HG02678 (cell line): ENCODE measurements at regions not wholly inside any gene's neighbourhood (a gene's known extent, or its start where the extent isn't known, plus 50 kb on each side); places are given as distances from the start of the nearest gene placed in this dataset.
"Not testable (repeated sequence)": the region's sequence is repeated elsewhere in the genome, so short reads cannot be mapped to it uniquely, and the experiment has no call there.

Source experiments
- ATAC-seq: cut with Tn5 transposase; IDR thresholded peaks from one replicate; pipeline ENCODE4 v1.9.1; 2021; ENCODE audit warnings: mild to moderate bottlenecking, moderate library complexity; ENCODE audit not compliant: unreplicated experiment

DNA sequence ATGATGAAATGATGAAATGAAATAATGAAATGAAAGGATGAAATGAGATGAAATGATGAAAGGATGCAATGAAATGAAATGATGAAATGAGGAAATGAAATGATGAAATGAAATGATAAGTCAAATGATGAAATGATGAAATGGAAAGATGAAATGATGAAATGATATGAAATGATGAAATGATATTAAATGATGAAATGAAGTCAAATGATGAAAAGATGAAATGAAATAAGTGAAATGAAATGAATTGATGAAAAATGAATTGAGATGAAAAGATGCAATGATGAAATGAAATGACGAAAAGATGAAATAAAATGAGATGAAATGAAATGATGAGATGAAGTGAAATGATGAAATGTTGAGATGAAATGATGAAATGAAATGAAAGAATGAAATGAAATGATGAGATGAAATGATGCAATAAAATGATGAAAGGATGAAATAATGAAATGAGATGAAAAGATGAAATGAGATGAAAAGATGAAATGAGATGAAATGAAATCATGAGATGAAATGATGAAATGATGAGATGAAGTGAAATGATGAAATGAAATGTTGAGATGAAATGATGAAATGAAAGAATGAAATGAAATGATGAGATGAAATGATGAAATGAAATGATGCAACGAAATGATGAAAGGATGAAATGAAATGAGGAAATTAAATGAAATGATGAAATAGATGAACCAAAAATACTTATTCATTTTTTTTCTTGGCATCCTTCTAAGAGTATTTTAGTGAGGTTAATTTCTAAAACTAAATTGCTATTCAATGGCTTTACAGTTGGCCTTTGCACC, 139.8 kb upstream of the ERV3-1 start:
- ATAC-seq = not testable (repeated sequence)

- not testable (repeated sequence) for ATAC-seq
Measured at GRCh38 chr7:65145710-65146109, 139.2 kb upstream of the ERV3-1 start.

DNA sequence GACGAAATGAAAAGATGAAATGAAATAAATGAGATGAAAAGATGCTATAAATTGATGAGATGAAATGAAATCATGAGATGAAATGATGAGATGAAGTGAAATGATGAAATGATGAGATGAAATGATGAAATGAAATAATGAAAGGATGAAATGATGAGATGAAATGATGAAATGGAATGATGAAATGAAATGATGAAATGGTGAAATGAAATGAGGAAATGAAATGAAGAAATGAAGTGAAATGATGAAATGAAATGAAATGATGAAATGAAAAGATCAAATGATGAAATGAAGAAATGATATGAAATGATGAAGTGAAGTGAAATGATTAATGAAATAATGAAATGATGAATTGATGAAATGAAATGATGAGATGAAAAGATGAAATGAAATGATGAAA, 138.5 kb upstream of the ERV3-1 start:
- not testable (repeated sequence) for ATAC-seq

- not testable (repeated sequence) for ATAC-seq
Measured at GRCh38 chr7:65144557-65144956, 138.1 kb upstream of the ERV3-1 start.

DNA sequence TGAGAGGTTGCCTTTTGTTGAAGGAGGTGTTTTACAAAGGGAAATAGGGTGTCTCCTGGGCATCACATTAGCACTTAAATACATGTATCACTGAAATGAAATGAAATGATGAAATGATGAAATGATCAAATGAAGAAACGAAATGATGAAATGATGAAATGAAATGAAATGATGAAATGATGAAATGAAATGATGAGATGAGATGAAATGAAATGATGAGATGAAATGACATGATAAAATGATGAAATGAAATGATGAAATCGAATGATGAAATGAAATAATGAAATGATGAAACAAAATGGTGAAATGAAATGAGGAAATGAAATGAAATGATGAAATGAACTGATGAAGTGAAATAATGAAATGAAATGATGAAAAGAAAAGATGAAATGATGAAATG, 137.6 kb upstream of the ERV3-1 start:
- not testable (repeated sequence) for ATAC-seq

DNA sequence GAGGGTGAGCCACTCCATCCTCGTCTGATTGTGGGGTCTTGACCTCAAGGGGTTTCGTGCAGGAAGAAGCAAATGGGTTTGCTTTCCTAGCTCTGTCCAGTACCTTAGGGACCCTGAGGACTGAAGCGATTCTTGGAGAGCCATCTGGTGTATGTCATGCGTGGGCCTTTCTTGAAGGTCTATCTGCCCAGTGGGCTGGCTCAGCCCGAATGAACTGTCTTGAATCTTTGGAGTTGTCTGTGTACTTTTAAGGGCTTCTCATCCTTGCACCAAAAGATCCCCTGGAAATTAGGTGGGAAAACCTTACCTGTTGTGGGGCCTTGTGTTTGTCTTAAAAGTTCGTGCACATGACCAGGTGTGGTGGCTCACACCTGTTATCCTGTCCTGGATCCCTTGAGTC, 135.4 kb upstream of the ERV3-1 start:
- not testable (repeated sequence) for ATAC-seq

- not testable (repeated sequence) for ATAC-seq
Measured at GRCh38 chr7:65141405-65141778, 134.9 kb upstream of the ERV3-1 start.

DNA sequence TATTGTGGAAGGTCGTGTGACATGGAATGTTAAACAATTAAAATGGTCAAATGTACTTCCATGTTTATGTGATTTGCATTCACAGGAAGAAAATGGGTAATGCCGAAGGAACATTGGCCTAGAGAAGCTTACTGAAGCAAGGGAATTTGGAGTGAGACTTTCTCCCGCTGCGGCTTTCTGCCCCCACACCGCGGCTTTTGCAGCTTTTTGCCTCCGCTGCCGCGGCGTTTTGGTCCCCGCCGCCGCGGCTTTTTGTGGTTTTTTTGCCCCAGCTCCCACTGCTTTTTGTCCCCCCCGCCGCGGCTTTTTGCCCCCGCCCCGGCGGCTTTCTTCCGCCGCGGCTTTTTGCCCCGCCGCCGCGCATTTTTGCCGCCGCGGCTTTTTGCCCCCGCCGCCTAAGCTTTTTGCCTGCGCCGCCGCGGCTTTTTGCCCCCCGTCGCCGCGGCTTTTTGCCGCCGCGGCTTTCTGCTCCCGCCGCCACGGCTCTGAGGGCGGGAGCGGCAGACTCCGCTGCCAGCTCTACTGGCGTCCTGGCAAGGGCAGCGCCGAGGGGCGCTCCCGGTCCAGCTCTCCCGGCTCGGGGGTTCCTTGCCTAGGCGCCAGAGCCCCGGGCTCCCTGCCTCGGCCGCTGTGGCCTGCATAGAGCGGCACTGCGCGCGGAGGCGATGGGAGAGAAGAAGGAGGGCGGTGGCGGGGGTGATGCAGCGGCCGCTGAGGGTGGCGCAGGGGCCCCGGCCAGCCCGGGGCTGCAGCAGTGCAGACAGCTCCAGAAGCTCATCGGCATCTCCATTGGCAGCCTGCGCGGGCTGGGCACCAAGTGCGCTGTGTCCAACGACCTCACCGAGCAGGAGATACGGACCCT, 134.3 kb upstream of the ERV3-1 start:
- ATAC-seq = not testable (repeated sequence)

GRCh38 chr7:65136850-65137249, 130.4 kb upstream of the ERV3-1 start:
- not testable (repeated sequence) for ATAC-seq

DNA sequence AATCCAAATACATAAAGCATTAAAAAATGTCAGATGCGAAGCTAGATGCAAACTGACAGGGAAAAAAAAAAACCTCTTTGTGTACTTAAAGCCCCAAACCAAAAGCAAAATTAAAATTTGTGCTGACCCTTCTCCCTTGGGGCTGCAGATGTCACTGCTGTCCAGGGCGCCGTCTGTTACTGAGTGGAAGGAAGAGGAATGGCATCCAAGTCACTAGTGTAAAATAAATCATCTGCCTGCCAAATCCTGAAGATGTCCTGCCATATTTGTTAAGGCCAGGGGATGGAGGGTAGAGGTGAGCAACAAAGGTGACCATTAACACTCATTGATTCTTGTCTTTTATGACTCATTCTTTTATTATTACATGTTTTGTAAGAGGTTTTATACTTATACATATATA, 126.6 kb upstream of the ERV3-1 start:
- not testable (repeated sequence) for ATAC-seq

GRCh38 chr7:65132256-65132655, 125.8 kb upstream of the ERV3-1 start:
- not testable (repeated sequence) for ATAC-seq

DNA sequence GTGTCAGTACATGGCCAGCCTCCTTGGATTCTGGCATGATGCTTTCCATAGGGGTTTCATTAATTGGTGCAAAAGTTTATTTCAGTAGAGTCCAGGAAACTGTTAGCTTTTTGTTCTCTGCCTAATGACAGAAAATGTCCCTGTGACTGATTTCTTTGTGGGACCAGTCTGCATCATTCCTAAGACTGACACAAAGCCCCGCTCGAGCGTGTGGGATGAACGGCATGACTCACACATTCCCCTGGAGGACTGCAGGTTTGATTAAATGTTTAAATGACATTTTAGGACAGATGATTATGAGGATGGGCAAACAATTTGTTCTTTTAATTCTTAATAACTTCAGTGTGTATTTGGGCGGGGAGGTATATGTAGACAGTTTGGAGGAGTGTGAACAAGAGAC, 120.9 kb upstream of the ERV3-1 start:
- ATAC-seq = not testable (repeated sequence)

- not testable (repeated sequence) for ATAC-seq
Measured at GRCh38 chr7:65124600-65124999, 118.1 kb upstream of the ERV3-1 start.

DNA sequence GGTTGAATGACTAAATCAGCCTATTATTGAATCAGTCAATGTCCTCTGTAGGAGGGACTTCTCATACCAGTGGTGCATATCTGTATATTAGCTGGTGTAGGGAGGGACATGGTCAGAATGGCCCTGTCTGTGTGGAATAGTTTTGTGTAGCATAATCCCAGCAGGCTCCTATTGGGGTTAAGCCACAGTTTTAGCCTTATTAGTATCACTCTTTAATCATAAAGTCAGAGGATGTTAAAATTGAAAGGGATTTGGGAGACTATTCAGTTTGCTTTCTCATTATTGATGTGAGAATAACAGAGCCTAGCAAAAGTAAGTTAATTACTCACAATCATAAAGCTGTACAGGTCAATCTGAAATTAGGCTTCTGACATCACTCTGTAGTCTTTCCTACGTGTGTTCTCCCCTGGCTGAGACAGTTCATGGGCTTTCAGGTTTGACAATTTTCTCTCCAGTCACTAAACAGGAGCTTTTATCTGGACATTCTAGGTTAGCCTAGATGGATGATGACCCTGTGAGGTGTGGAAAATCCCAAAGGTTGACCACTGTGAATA, 99.2 kb upstream of the ERV3-1 start:
- not testable (repeated sequence) for ATAC-seq

DNA sequence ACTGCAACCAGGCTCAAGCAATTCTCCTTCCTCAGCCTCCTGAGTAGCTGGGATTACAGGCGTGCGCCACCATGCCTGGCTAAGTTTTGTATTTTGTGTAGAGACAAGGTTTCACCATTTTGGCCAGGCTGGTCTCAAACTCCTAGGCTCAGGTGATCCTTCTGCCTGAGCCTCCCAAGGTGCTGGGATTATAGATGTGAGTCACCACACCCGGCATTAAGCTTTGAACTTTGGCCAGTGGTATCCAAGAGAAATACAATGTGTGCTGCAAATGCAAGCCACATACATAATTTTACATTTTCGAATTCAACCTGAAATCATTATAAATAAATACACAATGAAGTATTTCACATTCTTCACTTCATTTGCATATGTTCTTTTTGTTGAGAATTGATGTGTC, 94.0 kb upstream of the ERV3-1 start:
- ATAC-seq = not testable (repeated sequence)

GRCh38 chr7:65081669-65082055, 75.2 kb upstream of the ERV3-1 start:
- not testable (repeated sequence) for ATAC-seq

GRCh38 chr7:65080799-65081668, 74.5 kb upstream of the ERV3-1 start:
- peak; percentile 100 for ATAC-seq

DNA sequence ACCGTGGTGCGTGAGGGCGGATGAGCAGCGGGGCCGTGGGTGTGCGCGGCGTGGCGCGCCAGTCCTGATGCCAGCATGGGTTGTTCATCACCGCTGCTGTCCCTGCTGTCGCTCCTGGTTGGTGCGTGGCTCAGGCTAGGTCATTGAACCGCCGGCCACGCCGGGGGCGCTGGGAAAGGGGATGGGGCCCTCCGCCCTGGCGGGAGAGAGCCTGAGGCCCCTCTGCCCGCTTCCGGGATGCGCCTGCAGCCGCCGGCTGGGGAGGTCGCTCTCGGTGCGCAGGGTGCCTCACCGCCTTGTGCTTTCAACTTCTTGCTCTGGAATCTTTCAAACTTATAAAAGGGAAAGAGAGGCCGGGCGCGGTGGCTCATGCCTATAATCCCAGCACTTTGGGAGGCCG, 68.5 kb upstream of the ERV3-1 start:
- ATAC-seq = not testable (repeated sequence)

GRCh38 chr7:65073160-65073559, 66.7 kb upstream of the ERV3-1 start:
- not testable (repeated sequence) for ATAC-seq

DNA sequence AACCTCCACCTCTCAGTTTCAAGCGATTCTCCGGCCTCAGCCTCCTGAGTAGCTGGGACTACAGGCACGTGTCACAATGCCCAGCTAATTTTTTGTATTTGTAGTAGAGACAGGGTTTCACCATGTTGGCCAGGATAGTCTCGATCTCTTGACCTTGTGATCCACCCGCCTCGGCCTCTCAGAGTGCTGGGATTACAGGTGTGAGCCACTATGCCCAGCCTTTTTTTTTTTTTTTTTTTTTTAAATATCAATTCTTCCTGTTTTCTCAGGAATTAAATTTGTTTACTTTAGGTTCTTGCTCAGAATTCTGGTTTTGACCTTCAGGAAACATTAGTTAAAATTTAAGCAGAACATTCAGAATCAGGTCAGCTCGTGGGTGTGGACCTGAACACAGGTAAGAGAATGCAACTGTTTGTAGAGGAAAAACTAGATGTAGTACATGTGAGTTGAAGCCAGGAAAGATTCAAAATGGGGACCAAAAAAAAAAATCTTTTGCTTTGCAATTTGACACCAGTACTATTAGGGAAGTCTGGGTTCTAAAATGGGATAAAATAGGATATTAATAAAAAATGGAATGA, 65.5 kb upstream of the ERV3-1 start:
- ATAC-seq = not testable (repeated sequence)
